LNCAP (cell line): ENCODE measurements at regions not wholly inside any gene's neighbourhood (a gene's known extent, or its start where the extent isn't known, plus 50 kb on each side); places are given as distances from the start of the nearest gene placed in this dataset.

Source experiments
- CTCF ChIP-seq: fragments of 450-650 bp; IDR thresholded peaks from 2 replicates; pipeline ENCODE4 v1.5.1; 2017; ENCODE audit warnings: mild to moderate bottlenecking

DNA sequence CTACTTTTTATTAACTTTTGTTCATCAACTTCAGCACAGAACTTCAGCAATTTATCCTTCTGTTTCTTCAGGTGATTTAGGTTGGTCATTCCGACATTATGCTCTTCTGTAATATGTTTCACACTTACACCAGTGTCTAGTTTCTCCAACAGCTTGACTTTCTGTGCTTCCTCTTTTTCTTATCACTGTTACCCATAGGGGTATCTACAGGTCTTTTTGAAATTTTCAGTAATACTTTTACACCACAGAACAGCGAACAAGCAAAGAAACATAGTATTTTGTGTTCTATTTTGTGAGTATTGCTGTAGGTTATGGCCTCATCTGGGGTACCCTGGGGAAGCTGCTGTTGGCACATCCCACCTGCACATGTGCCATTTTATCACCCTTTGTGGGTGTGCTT, 260.7 kb downstream of the NSUN3 start:
- no peak for TF ChIP-seq CTCF

- TF ChIP-seq CTCF: no peak
Measured at GRCh38 chr3:94331831-94332230, 269.0 kb downstream of the NSUN3 start.

DNA sequence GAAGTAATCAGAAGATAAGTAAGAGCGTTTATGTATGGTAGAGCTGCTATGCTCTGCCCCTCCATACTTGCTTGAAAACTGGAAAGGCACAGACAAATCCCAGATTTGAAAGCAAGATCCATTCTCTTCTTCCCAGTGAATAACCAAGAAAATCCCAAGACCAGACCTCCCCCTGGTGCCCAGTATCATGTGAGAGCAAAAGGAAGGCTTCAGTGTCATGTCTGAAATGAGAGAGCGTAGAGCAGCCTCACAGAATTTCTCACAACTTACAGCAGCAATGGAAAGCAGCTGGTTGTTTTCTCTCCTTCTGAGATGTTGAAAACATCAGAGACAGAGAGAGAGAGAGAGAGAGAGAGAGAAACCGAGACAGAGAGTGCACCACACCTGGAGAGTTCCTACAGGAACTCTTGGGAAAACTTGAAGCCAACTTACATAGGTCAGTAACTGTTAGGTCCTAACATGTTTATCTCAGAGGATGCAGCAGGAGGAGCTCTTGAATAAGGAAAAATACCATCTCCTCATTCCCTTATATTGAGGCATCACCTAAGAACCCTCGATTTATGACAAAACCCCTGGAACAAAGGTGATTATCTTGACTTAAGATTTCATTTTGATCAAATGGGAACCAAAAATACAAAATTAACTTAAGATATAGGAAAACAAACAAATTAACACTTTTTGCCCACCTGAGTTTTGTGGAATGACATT, 273.3 kb downstream of the NSUN3 start:
- peak; percentile 62 for TF ChIP-seq CTCF

DNA sequence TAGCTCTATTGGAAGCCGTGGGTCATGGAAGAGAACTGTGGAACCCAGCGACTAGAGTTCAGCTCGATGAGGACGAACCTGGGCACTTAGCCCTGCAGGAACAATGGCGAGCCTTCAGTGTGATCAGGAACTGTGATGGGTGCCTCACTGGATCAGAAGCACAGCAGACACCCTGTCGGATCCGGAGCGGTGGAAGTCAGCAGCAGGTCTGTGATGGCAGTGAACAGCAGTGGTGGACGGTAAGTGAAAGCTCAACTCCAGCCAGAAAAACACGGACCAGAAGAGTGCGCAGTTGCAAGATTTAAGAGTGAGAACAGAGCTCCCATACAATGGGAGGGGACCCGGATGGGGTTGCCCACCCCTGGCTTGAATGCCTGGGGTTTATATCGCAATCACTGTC, 282.2 kb downstream of the NSUN3 start:
- no peak for TF ChIP-seq CTCF

- TF ChIP-seq CTCF: no peak
Measured at GRCh38 chr3:94349310-94349878, 286.5 kb downstream of the NSUN3 start.

DNA sequence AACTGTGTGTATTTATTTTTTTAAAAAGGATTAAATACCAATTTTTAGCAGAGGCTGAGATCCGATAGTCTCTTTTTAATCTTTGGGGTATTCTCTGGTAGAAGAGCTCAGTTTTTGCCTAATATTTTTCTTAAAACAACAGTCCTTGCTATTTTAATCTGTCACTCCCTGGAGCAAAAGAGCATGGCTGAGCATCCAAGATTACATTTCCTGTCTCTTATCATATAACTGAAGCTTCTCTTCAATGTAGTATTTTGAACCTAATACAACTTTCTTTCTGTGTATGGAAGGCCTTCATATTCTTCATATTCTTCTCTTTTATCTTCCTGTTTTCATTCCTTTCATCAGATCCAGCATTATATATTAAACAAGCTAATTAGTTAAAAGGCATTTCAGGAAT, 293.7 kb downstream of the NSUN3 start:
- no peak for TF ChIP-seq CTCF

- no peak for TF ChIP-seq CTCF
Measured at GRCh38 chr3:94359996-94360395, 297.1 kb downstream of the NSUN3 start.
